ENCODE measurements at regions not wholly inside any gene's neighbourhood (a gene's known extent, or its start where the extent isn't known, plus 50 kb on each side); places are given as distances from the start of the nearest gene placed in this dataset.

DNA sequence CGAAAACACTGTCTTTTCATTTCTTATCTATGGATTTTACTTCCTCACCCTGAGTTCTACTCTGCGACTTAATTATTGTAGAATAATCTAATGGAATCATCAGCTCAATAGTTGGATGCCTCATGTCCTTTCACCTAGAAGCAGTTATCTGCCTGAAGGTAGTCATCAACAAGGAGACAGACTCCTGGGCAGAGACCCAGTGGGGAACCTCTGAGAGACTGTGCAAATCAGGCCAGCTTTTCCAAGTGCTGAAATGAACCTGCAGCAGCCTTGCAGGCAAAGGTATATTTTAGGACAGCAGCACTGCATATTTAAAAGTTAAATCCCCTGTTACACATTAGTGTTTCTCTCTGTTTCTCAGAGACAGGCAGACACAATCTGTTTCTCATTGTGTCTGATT lies 99.7 kb upstream of the STMND1 start:
- no peak overlapping the region for H3K27ac Mint-ChIP-seq
- no CpG with 5 or more reads among the region's 2 CpGs for WGBS (ENCODE audit: extremely low coverage, insufficient read length, low lambda C conversion rate)

More for the DNA sequence above, 99.7 kb upstream of the STMND1 start:
- H3K27me3 ChIP-seq (ENCODE audit: insufficient read depth, low read length): no peaks in the 10 kb centered on the region
- H3K9me3 Mint-ChIP-seq: peaks cover 0 to 10% of the 10 kb centered on the region in 2 experiments; a peak in 3 of 5 replicates
- no peaks in the 10 kb centered on the region for H3K23me2 ChIP-seq (ENCODE audit: insufficient read length, low read depth, low read length, poor library complexity, severe bottlenecking)
- H3K4me3 Mint-ChIP-seq: no peak overlapping the region
- TF ChIP-seq, protein P1, sequence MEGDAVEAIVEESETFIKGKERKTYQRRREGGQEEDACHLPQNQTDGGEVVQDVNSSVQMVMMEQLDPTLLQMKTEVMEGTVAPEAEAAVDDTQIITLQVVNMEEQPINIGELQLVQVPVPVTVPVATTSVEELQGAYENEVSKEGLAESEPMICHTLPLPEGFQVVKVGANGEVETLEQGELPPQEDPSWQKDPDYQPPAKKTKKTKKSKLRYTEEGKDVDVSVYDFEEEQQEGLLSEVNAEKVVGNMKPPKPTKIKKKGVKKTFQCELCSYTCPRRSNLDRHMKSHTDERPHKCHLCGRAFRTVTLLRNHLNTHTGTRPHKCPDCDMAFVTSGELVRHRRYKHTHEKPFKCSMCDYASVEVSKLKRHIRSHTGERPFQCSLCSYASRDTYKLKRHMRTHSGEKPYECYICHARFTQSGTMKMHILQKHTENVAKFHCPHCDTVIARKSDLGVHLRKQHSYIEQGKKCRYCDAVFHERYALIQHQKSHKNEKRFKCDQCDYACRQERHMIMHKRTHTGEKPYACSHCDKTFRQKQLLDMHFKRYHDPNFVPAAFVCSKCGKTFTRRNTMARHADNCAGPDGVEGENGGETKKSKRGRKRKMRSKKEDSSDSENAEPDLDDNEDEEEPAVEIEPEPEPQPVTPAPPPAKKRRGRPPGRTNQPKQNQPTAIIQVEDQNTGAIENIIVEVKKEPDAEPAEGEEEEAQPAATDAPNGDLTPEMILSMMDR (conservative IDR thresholded peaks at IDR 0.05): no peak
- no peak overlapping the region for H4K5ac ChIP-seq (ENCODE audit: insufficient read length, low read depth, low read length)
- peaks cover 0 to 3% (median 0%) of the 10 kb centered on the region in 3 experiments; a peak in 2 of 7 replicates for H3K36me3 Mint-ChIP-seq (ENCODE audit: insufficient read depth in 1 of 3, low read depth in 3 of 3)
- H3K14ac ChIP-seq (ENCODE audit: insufficient read depth, low read length): no peak overlapping the region
- no peak overlapping the region for H2AK5ac ChIP-seq (ENCODE audit: insufficient read length, low read length)
- no peak overlapping the region for H2AFZ ChIP-seq (ENCODE audit: low read length)
- H4K8ac ChIP-seq (replicated peaks; ENCODE audit: insufficient read length, low read depth, low read length): no peak overlapping the region
- H4K20me1 ChIP-seq (ENCODE audit: control insufficient read depth, insufficient read depth, insufficient read length): no peaks in the 10 kb centered on the region
- no peaks in the 10 kb centered on the region for H3K4me1 Mint-ChIP-seq
- peaks cover 6% of the 10 kb centered on the region for H3K27me3 Mint-ChIP-seq (ENCODE audit: low read depth)
- no peak overlapping the region for H3K23ac ChIP-seq (ENCODE audit: insufficient read length, low read depth, low read length)
- no peak overlapping the region for H2BK5ac ChIP-seq (ENCODE audit: insufficient read length, low read length)
- no peak overlapping the region for H2BK120ac ChIP-seq (ENCODE audit: low read depth, low read length, poor library complexity, severe bottlenecking)
- DNase-seq: no peak
- H3K4me2 ChIP-seq (ENCODE audit: insufficient read depth, insufficient read length, low read length): no peak overlapping the region
- no peak overlapping the region for H3K18ac ChIP-seq (ENCODE audit: insufficient read length, low read depth, low read length)
- no peaks in the 10 kb centered on the region for H3K79me2 ChIP-seq (ENCODE audit: insufficient read depth, low read length)
- H3T11ph ChIP-seq (ENCODE audit: low read length): no peak overlapping the region
- no peak overlapping the region for H2BK15ac ChIP-seq (ENCODE audit: low read depth, low read length)
- no peaks in the 10 kb centered on the region for H3K79me1 ChIP-seq (ENCODE audit: insufficient read depth, low read depth, low read length, poor library complexity, severe bottlenecking)
- no peak overlapping the region for H2BK20ac ChIP-seq (ENCODE audit: low read depth, low read length, poor library complexity, severe bottlenecking)
- H3K4ac ChIP-seq (ENCODE audit: low read depth, low read length): no peak overlapping the region
- H2BK12ac ChIP-seq (ENCODE audit: insufficient read length, low read depth, low read length): no peak overlapping the region
- H3K56ac ChIP-seq (ENCODE audit: insufficient read length, low read depth, low read length): no peak overlapping the region
- H3K9me3 ChIP-seq (ENCODE audit: control insufficient read depth, low read depth, low read length): no peaks in the 10 kb centered on the region
- no peaks in the 10 kb centered on the region for H3K4me1 ChIP-seq (ENCODE audit: insufficient read depth, low read length)
- H3K27ac ChIP-seq (ENCODE audit: insufficient read length, low read depth, low read length): no peak overlapping the region
- H4K91ac ChIP-seq (ENCODE audit: insufficient read length, low read depth, low read length): no peak overlapping the region
- no peak overlapping the region for H3K9ac ChIP-seq (ENCODE audit: extremely low read depth, insufficient read length, low read length)
